ENCODE measurements at regions not wholly inside any gene's neighbourhood (a gene's known extent, or its start where the extent isn't known, plus 50 kb on each side); places are given as distances from the start of the nearest gene placed in this dataset.

DNA sequence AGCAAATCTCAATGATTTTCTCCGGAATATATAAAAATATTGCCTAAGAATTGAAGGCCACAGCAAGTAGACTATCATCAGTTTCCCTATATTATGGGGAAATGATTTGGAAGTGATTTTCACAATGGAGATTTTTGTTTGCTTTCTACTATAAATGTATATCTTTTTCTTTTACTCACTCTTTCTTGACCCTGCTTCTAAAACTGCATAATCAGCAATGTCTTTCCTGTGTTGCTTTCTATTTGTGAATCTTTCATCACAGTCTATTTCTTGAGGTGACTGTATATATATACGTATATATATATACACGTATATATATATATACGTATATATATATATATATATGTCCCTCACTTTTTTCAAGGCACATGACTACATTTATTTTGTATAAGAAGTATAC is 622.6 kb downstream of the DTWD2 start:
- TF ChIP-seq, protein P1, sequence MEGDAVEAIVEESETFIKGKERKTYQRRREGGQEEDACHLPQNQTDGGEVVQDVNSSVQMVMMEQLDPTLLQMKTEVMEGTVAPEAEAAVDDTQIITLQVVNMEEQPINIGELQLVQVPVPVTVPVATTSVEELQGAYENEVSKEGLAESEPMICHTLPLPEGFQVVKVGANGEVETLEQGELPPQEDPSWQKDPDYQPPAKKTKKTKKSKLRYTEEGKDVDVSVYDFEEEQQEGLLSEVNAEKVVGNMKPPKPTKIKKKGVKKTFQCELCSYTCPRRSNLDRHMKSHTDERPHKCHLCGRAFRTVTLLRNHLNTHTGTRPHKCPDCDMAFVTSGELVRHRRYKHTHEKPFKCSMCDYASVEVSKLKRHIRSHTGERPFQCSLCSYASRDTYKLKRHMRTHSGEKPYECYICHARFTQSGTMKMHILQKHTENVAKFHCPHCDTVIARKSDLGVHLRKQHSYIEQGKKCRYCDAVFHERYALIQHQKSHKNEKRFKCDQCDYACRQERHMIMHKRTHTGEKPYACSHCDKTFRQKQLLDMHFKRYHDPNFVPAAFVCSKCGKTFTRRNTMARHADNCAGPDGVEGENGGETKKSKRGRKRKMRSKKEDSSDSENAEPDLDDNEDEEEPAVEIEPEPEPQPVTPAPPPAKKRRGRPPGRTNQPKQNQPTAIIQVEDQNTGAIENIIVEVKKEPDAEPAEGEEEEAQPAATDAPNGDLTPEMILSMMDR (optimal IDR thresholded peaks at IDR 0.05 in 1 of 3, IDR thresholded peaks at IDR 0.05 in 1 of 3, conservative IDR thresholded peaks at IDR 0.05 in 1 of 3; ENCODE audit: extremely low read depth in 1 of 3, insufficient read depth in 2 of 3, low read length in 3 of 3), result no peak
- no peak for TF ChIP-seq EZH2 (IDR thresholded peaks at IDR 0.05; ENCODE audit: low read length)

All from keratinocyte (primary cell).